GM21737 (cell line): ENCODE measurements at regions not wholly inside any gene's neighbourhood (a gene's known extent, or its start where the extent isn't known, plus 50 kb on each side); places are given as distances from the start of the nearest gene placed in this dataset.

Source experiments
- ATAC-seq: cut with Tn5 transposase; IDR thresholded peaks from one replicate; pipeline ENCODE4 v1.9.1; 2021; ENCODE audit warnings: mild to moderate bottlenecking, moderate library complexity; ENCODE audit not compliant: unreplicated experiment

DNA sequence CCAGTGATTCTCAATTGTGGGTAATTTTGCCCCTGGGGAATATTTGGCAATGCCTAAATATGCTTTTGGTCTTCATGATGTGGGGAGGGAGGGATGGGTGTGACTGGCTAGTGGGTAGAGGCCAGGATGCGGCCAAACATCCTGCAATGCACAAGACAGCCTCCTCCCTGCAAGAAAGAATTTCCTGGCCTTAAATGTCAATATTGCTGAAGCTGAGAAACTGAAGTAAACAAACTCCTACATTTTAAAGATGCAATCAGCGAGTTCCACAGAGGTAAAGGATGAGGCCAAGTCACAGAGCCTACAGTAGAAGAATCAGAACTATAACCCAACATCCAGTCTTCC is 272.9 kb upstream of the EPHA4 start:
- ATAC-seq: no peak

DNA sequence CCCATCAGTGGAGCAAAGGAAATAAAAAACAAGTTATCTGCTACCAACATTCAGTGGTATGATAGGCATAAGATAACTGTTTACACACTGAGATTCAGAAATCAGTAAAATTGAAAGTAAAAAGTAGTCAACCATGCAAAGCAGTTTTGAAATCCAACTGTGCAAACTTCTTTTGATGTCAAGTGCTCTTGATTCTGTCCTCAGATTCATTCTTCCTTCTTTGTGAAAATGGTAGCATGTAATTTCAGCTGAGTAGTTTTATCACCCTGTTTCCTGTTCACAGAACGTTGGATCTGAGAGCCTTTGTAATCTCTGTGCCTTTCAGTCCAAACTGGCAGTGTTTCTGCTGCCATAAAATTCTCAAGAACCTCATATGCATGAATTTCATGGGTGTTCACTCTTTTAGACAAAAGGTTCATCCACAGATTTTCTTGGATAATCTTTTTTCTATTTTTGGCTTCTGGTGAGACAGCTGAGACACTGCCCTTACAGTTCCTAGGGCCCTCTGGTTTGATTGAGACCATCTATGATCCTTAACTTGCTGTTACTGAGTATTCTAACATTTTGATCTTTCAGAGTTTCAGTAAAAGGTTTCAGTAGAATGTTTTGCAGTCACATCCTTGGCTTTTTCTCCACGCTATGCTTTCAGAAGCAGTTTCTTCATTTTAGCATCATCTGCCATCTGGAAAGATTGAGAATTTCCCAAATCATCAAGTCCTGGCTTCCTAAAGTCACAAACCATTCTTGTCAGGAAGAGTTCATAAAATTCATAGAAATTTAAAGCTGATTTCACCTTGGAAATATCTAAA is 272.3 kb upstream of the EPHA4 start:
- peak; percentile 56 for ATAC-seq

DNA sequence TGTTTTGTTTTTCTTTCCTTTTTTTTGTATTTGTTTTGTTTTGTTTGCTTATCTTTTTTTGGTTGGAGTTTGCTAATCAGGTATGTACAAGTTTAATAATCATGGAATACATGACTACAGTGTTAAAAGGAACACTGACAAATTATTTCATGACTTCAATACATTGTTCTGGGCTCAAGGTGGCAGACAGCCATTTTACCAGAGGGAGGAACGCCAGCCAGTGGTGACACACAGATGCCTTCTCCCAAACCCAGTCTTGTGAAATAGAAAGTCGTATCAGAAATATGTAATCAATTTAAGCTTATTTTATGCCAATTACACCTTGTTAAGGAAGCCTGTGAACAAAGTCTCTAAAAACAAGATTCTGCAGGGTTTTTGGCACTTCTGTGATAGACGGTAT is 264.0 kb upstream of the EPHA4 start:
- no peak for ATAC-seq

DNA sequence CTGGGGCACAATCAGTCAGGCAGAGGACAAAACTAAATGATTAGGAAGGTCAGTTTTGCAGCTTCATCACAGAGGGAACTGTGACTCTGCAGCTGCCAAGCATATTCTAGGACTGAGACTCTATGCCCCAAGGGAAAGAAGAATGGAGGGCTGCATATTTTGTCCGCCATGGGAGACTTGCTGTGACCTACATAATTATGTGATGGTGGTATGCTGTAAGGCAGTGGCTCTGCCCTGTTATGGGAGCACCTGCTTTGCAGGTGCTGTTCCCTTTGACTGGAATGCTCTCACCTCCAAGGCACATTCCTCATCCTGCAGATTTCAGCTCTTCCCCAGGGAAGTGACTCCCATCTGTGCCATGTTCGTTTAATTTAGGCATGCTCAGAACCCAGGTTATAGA is 261.9 kb upstream of the EPHA4 start:
- no peak for ATAC-seq

DNA sequence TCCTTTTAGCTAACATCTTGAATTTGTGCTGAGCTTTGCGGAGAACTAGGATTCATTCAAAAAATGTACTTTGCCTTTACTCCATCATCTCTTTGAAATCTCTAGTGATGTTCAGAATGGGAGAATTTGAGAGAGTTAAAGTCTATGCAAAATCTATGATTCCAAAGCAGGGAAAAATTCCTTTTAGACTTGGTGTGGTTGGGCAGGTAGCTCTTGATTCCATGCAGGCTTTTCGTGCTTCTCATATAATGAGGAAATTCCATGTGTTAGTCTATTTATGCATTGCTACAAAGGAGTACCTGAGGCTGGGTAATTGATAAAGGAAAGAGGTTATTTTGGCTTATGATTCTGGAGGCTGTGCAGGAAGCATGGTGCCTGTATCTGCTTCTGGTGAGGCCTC is 258.9 kb upstream of the EPHA4 start:
- no peak for ATAC-seq

DNA sequence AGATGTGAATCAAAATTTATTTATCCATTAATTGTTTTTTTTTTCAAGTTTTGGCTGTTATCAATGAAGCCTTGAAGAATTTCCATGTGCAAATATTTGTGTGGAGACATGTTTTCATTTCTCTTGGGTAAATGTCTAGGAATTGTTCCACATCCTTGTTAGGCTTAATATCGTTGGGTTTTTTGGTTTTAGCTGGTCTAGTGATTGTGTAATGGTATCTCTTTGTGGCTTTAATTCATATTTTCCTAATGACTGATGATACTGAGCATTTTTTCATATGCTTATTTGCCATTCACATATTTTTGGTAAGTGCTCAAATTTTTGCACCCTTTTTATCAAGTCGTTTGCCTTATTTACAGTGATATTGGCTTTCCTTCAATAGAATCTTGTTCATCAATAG is 250.3 kb upstream of the EPHA4 start:
- ATAC-seq: no peak

DNA sequence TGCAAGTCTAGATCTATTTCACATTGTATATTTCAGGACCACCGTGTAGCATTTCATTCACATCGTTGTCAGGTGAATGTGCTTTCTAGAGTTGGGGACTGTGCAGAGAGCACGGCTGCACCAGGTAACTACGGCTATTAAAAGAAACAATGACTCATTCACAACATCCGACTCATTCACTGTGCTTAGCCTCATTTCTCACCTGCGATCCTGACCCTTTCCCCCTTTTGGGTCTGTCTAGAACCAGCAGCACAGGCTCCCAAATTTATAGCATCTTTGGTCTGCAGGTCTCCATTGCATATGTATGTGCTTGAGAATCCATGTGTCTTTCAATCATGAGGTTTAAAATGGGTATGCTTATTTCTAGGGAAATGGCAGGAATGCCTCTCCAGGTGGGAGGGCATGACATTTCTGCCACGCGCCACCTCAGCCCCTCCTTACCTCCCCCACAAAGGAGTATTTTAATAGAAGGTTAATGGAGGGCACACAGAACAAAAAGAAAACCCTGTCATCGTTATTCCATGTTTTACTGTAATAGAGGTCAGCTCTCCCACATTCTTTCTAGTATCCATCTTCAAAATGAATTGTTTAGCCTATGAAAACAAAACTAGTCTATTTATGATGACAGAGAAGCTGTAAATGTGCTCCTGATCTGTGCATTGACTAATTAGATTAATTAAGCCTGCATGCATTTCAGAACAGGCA is 246.7 kb upstream of the EPHA4 start:
- ATAC-seq: no peak

DNA sequence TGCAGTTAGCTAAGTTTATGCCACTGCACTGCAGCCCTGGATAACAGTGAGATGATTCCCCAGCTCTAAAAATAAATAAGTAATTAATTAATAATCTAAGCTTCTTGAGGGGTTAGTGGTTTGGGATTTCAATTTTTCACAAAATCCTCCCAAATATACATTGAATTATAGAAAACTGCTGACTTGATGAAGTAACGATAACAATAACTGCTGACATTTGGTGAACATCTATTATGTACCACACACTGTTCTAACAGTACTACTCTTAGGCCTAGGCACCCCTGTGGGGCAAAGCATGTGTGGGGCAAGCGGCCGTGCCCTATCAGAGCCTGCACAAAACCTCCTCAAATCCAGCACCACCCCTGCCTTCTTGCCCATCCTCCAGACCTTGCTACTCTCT is 245.8 kb upstream of the EPHA4 start:
- ATAC-seq: no peak

DNA sequence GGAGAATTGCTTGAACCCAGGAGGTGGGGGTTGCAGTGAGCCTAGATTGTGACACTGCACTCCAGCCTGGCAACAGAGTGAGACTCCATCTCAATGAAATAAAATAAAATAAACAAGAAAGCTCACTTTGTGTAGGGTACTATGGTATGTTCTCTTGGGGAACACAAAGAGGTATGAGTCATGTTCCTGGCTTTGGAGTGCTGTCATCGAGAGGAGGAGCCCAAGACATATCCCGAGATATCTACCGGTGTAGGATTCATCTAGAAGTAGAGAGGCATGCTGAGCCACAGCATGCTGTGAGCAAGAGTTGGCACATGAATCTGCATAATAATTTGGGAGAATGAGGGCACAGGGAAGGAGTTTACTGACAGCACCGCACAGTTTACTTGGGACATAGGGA is 244.9 kb upstream of the EPHA4 start:
- ATAC-seq: no peak

DNA sequence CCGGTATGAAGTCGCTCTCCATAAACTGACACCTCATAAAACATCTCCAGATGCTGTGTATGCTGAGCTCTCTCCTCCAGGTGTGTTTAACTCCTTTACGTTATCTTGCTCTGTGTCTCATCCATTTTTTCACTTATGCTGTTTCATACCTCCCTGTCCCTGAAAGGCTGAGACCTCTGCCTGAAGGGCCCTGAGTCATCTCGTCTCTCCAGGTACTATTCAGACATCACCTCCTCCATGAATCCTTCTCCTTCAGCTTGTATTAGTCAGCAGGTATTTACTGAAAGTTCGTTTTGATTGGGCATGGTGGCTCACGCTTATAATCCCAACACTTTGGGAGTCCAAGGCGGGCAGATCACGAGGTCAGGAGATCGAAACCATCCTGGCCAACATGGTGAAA is 244.5 kb upstream of the EPHA4 start:
- no peak for ATAC-seq

DNA sequence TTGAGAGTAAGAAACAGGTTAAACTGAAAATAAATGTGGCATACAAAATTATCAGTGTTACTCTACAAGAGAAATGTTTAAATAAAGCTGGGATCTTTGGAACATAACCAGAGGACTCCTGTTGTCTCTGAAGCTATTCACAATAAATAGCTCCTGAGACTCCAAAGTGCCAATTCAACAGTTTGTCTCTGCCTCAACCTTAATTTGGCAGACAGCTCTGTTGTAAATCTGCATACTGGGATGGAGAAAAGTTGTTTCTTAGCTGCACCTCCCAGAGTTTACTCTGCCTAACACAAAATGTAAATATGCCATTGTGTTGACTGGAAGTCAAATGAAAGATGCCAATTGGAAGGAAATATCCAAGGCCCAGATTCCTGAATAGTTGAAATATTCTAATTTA is 238.5 kb upstream of the EPHA4 start:
- no peak for ATAC-seq

DNA sequence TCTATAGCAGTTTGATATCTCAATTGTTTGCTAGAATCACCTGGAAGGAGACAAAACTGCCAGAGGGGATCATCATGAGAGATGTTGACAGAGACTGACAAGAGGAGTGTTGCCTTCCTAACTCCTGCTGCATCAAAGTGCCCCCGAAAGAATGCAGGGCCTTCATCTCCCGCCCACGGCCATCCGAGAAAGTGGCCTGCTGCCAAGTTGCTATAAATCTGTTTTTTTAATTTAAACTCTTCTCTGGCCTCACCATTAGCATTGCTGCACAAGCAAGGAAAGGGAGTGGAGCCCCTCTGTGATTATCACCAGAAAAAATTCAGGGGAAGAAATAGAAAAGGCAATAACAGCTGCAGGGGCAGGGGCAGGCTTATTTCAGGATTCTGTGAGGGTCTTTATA is 238.1 kb upstream of the EPHA4 start:
- no peak for ATAC-seq

DNA sequence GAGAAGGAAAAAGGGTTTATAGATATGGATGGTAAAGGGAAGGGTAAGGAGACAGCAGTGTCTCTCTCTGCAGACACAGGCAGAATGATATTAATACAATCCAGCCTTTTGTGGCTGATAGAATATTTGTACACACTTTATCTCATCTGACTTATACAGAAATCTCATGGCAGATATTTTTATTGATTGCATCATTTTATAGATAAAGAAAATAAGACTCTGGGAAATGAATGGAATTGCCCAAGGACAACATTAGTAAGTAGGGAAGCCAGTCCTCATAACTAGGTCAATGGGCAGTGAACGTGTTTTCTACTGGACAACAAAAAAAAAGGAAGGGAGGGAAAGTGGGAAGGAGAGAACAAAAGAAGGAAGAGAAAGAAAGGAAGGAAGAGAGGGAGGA is 236.4 kb upstream of the EPHA4 start:
- ATAC-seq: no peak

DNA sequence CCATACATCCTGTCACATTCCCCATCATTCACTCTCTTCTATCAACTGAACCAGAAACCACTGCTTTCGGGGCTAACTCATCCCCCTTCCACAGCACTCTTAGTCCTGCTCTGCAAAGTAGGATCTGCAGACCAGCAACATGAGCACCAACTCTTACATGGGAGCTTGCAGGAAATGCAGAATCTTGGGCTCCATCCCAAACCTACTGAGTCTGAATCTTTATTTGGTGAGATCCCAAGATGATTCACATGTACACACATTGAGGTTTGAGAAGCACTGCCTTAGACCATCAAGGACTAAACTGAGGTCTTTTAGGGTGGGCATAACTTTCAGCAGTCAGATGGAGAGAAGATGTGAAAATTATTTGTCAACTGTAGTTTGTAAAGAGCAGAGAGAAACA is 235.6 kb upstream of the EPHA4 start:
- ATAC-seq: no peak

DNA sequence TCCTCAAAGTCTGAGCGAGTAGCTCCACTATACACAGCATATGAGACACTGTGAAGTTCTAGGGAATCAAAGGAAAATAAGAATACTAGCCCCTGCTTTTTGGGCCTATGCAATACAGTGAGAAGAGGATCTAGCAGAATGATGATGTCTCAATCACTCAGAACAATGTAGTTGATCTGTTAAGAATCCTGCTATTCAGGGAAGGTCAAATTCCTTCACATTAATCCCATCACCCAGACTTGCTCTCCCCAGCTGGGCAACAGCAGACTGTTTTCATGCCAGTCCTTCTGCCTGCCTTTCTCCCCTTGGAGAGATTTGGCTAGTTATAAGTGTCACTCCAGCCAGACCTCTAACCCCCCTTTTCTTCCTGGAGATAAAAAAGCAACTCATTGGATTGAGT is 230.0 kb upstream of the EPHA4 start:
- ATAC-seq: no peak

DNA sequence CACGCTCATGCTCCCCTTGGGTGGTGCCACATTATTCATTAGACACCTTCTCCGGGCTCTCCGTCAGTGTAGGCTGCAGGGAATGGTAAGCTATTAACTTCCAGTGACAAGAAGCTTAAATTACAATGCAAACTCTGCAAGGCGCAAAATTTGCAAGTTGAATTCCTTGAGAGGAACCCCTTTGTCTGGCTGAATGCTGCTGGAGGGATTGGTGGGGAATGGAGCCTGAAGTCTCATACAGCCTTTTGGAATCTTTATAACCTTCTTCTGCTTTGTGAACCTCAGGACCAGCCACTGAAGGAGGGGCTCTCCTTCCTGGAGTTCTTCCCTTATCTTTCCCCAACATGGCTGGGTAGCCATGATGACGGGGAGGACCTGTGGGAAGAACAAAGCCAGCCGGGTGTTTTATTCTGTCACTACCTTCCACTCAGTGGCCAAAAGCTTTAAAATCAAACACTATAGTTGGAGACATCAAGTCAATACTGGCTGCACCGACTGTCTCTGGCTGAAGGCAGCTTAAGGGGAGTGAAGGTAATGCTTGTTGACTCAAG is 220.9 kb upstream of the EPHA4 start:
- ATAC-seq: no peak

DNA sequence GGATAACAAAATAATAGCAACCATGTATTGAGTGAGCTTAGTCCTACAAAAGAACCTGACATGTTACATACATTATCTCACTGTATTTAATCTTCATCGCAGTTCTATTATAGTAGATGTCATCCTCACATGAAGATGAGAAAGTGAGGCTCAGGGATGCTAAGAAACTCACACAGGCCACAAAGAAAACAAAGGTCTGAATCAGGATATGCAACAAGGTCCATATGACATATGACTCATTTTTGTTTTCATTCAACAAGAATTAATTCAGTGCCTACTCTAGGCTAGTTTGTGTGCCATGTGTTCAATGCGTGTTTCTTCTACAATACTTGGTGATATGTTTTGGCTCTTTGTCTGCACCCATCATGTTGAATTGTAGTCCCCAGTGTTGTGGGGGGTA is 219.7 kb upstream of the EPHA4 start:
- ATAC-seq: no peak

DNA sequence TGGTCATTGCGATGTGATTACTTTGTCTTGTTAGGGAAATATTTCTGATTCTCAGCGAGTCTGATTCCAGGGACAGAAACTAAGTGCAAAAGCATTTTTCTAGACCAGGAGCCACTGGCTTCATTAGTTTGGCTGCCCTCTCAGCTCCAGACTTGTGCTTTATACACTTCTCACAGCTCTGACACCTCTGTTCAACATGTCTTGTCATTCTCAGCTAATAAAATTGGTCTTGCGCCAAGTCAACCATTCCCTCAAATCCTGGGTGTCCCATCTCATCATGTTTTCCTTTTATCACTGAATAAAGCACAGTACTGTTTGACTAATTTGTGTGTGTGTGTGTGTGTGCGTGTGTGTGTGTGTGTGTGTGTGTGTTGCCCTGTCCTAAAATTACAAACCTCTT is 215.5 kb upstream of the EPHA4 start:
- no peak for ATAC-seq

DNA sequence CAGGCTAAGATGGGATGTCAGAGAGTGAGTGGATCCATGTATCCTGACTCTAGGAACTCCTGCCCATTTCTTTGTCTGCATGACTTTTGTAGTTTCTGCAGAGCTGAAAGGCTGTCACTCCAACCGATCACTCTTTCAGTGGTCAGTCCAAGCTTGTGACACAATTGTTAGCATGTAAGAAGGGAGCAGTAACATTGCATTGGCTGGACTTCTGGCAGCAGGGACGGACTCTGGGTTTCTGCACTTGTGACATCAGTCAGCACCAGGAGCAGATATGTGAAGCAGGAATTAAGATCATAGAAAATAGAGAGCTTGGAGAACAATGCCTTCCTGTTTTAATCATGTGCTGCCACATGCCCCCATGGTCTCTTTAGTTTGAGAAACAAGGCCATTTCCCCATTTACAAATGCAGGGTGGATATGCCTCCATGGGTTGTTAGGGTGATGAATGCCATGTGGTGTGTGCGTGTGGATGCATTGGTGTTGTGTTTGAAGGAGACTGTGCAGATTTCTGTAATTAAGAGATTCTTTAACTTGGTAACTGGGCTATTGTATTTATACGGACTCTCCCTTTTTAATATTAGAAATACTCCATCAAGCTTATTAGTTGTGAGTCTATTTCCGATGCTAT is 214.3 kb upstream of the EPHA4 start:
- no peak for ATAC-seq

DNA sequence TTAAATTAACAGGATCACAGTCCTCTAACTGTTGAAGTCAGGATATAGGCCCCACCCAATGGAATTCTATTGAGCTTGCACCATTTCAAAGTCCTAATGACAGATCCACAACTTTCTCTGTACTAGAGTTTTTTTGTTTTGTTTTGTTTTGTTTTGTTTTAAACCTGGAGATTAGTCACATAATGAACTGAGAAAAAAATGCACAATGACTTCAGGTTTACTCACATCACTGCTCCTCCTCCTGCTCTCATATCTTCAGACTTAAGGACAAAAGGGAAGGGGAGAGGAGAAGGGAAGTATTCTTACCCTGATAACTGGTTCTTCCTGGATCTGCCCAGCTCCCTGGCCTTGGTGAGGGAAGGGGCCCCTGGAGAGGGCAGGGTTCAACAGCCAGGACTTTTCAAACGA is 208.2 kb upstream of the EPHA4 start:
- no peak for ATAC-seq

DNA sequence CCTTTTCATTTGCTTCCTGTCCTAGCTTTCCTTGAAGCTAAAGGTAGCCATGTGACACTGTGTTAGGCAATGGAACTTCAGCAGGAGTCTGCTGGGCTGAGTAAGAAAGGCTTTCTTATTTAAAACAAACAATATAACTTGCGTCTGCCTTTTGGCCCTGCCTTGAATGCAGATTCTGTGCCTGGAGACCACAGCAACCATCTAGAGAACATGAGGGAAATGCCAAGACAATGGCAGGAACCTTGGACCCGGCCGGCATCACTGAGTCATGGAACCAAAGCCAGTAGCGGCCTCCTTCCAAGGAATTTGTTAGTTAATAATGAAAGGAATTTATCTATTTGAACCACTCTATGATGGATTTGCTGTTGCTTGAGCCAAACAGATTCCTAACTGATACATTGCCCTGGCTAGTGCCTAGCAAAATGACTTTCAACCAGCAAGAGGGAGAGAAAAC is 207.5 kb upstream of the EPHA4 start:
- ATAC-seq: no peak

DNA sequence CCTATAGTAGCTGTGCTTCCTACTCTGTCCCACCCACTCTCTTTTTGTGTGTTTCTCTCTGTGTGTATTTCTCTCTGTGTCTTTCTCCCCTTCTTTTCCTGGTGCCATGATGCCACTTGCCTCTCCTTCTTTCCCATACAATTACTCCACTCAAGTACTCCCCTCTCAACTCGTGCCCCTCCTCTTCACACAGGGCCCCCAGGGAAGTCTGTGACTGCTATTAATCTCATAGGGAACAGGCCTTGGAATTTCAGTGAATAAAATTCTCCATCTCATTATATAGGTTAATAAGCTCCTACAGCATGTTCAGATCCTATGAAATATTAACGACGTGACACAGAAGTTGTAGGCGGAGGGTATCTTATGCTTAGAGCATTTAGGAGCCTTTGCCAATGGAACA is 205.9 kb upstream of the EPHA4 start:
- ATAC-seq: no peak
